ENCODE measurements at regions not wholly inside any gene's neighbourhood (a gene's known extent, or its start where the extent isn't known, plus 50 kb on each side); places are given as distances from the start of the nearest gene placed in this dataset.
A peak's percentile ranks its signal among the peaks of the same experiment; 100 is the strongest.

DNA sequence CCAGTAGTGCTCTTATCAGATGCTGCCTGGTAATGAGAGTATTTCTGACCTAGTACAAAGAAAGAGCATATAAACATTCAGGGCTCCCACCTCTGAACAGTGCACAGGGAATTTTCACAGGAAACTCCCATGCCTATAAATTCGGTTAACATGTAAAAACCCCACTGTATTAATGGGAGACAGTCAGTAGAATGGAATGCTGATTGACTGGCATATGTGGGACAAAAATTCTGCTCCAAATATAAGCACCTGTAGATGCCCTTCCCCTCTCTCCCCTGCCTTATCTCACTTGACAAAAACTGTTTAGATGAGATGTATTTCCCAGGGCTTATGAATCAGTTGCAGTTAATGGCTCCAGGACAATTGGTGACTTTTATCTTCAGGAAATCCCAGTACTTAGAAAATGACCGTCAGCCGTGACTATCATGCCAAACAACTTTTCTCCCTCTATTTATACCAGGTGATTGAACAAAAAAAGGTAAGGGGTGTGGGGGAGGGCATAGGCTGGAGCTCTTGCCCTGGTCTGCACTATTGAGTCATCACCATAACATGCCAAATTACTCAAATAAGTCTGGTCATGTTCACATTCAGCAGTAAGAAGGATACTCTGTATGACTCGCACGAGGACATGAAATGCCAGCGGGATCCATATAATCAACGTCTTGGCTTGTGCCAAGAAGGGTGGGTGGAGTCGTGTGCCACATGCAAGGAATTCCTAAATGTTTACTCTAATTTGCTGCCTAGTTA is 176.4 kb upstream of the BMP2 start:
- TF ChIP-seq, protein P1, sequence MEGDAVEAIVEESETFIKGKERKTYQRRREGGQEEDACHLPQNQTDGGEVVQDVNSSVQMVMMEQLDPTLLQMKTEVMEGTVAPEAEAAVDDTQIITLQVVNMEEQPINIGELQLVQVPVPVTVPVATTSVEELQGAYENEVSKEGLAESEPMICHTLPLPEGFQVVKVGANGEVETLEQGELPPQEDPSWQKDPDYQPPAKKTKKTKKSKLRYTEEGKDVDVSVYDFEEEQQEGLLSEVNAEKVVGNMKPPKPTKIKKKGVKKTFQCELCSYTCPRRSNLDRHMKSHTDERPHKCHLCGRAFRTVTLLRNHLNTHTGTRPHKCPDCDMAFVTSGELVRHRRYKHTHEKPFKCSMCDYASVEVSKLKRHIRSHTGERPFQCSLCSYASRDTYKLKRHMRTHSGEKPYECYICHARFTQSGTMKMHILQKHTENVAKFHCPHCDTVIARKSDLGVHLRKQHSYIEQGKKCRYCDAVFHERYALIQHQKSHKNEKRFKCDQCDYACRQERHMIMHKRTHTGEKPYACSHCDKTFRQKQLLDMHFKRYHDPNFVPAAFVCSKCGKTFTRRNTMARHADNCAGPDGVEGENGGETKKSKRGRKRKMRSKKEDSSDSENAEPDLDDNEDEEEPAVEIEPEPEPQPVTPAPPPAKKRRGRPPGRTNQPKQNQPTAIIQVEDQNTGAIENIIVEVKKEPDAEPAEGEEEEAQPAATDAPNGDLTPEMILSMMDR (IDR thresholded peaks at IDR 0.05), result no peak
- no peaks in the 10 kb centered on the region for H3K27me3 Mint-ChIP-seq (ENCODE audit: low read depth)
- no peaks in the 10 kb centered on the region for H3K9me3 Mint-ChIP-seq (ENCODE audit: low read depth)
- H3K4me1 Mint-ChIP-seq (ENCODE audit: low read depth), result peaks cover 35% of the 10 kb centered on the region
- DNase-seq (ENCODE audit: low spot score), result no peak
- H3K27ac Mint-ChIP-seq (ENCODE audit: unreplicated experiment), result peak overlapping the region; percentile 60
- H3K4me3 Mint-ChIP-seq (ENCODE audit: unreplicated experiment), result no peak overlapping the region
- no peaks in the 10 kb centered on the region for H3K36me3 Mint-ChIP-seq (ENCODE audit: low read depth)

GRCh38 chr20:6588296-6588695 is 179.2 kb upstream of the BMP2 start:
- Mint-ChIP-seq H3K27ac (ENCODE audit: unreplicated experiment) (no peak overlapping the region), H3K4me1 (ENCODE audit: low read depth) (peaks cover 28% of the 10 kb centered on the region), H3K27me3 (ENCODE audit: low read depth) (no peaks in the 10 kb centered on the region), H3K4me3 (ENCODE audit: unreplicated experiment) (no peak overlapping the region), H3K36me3 (ENCODE audit: low read depth) (no peaks in the 10 kb centered on the region), H3K9me3 (ENCODE audit: low read depth) (no peaks in the 10 kb centered on the region)
- no peak for DNase-seq (ENCODE audit: low spot score)
- TF ChIP-seq, protein P1 (IDR thresholded peaks at IDR 0.05), result no peak

GRCh38 chr20:6583134-6583738 is 184.2 kb upstream of the BMP2 start:
- Mint-ChIP-seq H3K36me3 (ENCODE audit: low read depth) (no peaks in the 10 kb centered on the region), H3K4me3 (ENCODE audit: unreplicated experiment) (no peak overlapping the region)
- TF ChIP-seq, protein P1 (IDR thresholded peaks at IDR 0.05), result peak; percentile 89

GRCh38 chr20:6582449-6582848 is 185.0 kb upstream of the BMP2 start:
- TF ChIP-seq, protein P1 (IDR thresholded peaks at IDR 0.05), result no peak
- no peaks in the 10 kb centered on the region for H3K4me1 Mint-ChIP-seq (ENCODE audit: low read depth)
- H3K36me3 Mint-ChIP-seq (ENCODE audit: low read depth), result no peaks in the 10 kb centered on the region
- no peaks in the 10 kb centered on the region for H3K9me3 Mint-ChIP-seq (ENCODE audit: low read depth)
- DNase-seq (ENCODE audit: low spot score), result no peak
- H3K4me3 Mint-ChIP-seq (ENCODE audit: unreplicated experiment), result no peak overlapping the region
- H3K27ac Mint-ChIP-seq (ENCODE audit: unreplicated experiment), result no peak overlapping the region
- H3K27me3 Mint-ChIP-seq (ENCODE audit: low read depth), result peaks cover 2% of the 10 kb centered on the region

More at GRCh38 chr20:6583134-6583738, 184.2 kb upstream of the BMP2 start:
- no peak for DNase-seq (ENCODE audit: low spot score)
- Mint-ChIP-seq H3K4me1 (ENCODE audit: low read depth) (peaks cover 3% of the 10 kb centered on the region), H3K27ac (ENCODE audit: unreplicated experiment) (no peak overlapping the region), H3K27me3 (ENCODE audit: low read depth) (peaks cover 2% of the 10 kb centered on the region), H3K9me3 (ENCODE audit: low read depth) (no peaks in the 10 kb centered on the region)

DNA sequence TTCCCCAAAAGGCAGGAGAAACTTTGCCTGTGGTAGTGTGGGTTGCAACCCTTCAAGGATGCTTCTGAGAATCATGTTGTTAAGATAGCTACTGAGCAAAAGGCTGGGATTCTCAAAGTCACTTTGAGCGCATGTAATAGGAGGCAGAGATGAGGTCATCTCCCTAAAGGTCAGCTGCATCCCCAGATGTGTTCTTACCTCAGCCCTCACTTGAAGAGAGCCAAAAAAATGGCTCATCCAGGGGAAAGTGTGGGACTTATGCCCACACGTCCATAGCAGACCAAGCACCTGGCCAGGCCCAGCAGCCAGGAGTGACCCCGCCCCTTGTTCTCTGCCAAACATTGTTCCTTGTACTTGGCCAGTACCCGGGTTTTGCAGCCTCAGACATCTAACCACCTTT is 187.0 kb upstream of the BMP2 start:
- Mint-ChIP-seq H3K27me3 (ENCODE audit: low read depth) (peaks cover 2% of the 10 kb centered on the region), H3K4me1 (ENCODE audit: low read depth) (peaks cover 16% of the 10 kb centered on the region), H3K4me3 (ENCODE audit: unreplicated experiment) (no peak overlapping the region), H3K27ac (ENCODE audit: unreplicated experiment) (no peak overlapping the region), H3K9me3 (ENCODE audit: low read depth) (no peaks in the 10 kb centered on the region), H3K36me3 (ENCODE audit: low read depth) (no peaks in the 10 kb centered on the region)
- TF ChIP-seq, protein P1 (IDR thresholded peaks at IDR 0.05), result no peak
- no peak for DNase-seq (ENCODE audit: low spot score)
